Naive thymus-derived CD4-positive, alpha-beta T cell (primary cell): ENCODE measurements at regions not wholly inside any gene's neighbourhood (a gene's known extent, or its start where the extent isn't known, plus 50 kb on each side); places are given as distances from the start of the nearest gene placed in this dataset.
"Not testable (repeated sequence)": the region's sequence is repeated elsewhere in the genome, so short reads cannot be mapped to it uniquely, and the experiment has no call there.

Experiments used
- ATAC-seq: fragments of 150-1000 bp; cut with Tn5 transposase; 2 replicates; pipeline ENCODE4 v1.10.0; 2021; ENCODE audit warnings: mild to moderate bottlenecking, moderate library complexity
- CTCF ChIA-PET: fragments of 350-600 bp; sonication (Branson Sonifier 250); formaldehyde crosslinking; loops from one replicate; lab custom pipeline; 2021; ENCODE audit warnings: antibody characterized with exemption; lab: Charles Lee
- POLR2A ChIA-PET: fragments of 350-600 bp; sonication (Branson Sonifier 250); formaldehyde crosslinking; loops from one replicate; lab custom pipeline; 2021; ENCODE audit warnings: antibody characterized with exemption, inconsistent platforms; lab: Charles Lee
- DNase-seq, 9 donors: peaks; one replicate each; pipeline versions ENCODE4 v3.0.0 to v3.0.0-alpha.2; 2020 to 2022; ENCODE audit warnings: mixed read lengths in 1 of 9
- H3K27ac ChIP-seq: one replicate; pipeline ENCODE4 v1.7.0; 2013; ENCODE audit warnings: mild to moderate bottlenecking, low read depth, low read length, moderate library complexity
- H3K27me3 ChIP-seq, 2 donors: one replicate each; pipeline ENCODE4 v1.7.0; 2013; ENCODE audit warnings: low read length in 2 of 2, mild to moderate bottlenecking in 2 of 2, moderate library complexity in 2 of 2; ENCODE audit not compliant: control insufficient read depth in 2 of 2, insufficient read depth in 2 of 2
- H3K36me3 ChIP-seq, 3 experiments: 1 replicate in 2 of 3; 2 replicates in 1 of 3; pipeline ENCODE4 v1.7.0; 2013; ENCODE audit warnings: low read length in 3 of 3, mild to moderate bottlenecking in 3 of 3, moderate library complexity in 1 of 3; ENCODE audit not compliant: insufficient read depth in 3 of 3, control insufficient read depth in 2 of 3
- H3K4me1 ChIP-seq, 2 donors: one replicate each; pipeline ENCODE4 v1.7.0; 2013; ENCODE audit warnings: low read length in 2 of 2, mild to moderate bottlenecking in 2 of 2, moderate library complexity in 1 of 2; ENCODE audit not compliant: control insufficient read depth in 2 of 2, insufficient read depth in 2 of 2
- H3K4me3 ChIP-seq: 2 replicates; pipeline ENCODE4 v1.7.0; 2013; ENCODE audit warnings: mild to moderate bottlenecking, low read length
- H3K9me3 ChIP-seq, 3 experiments: 1 replicate in 2 of 3; 2 replicates in 1 of 3; pipeline ENCODE4 v1.7.0; 2013; ENCODE audit warnings: low read length in 3 of 3; ENCODE audit not compliant: control insufficient read depth in 2 of 3
- H3K27ac Mint-ChIP-seq, 9 donors: one replicate each; pipeline ENCODE4 v1.8.0; 2020 to 2022; ENCODE audit warnings: mixed read lengths in 9 of 9, mild to moderate bottlenecking in 8 of 9, moderate library complexity in 5 of 9, inconsistent platforms in 2 of 9
- H3K27me3 Mint-ChIP-seq, 5 donors: one replicate each; pipeline ENCODE4 v1.8.0; 2021 to 2022; ENCODE audit warnings: mixed read lengths in 5 of 5, mild to moderate bottlenecking in 1 of 5
- H3K36me3 Mint-ChIP-seq, 5 donors: one replicate each; pipeline ENCODE4 v1.8.0; 2020 to 2022; ENCODE audit warnings: mixed read lengths in 5 of 5, mild to moderate bottlenecking in 3 of 5, inconsistent platforms in 1 of 5
- H3K4me1 Mint-ChIP-seq, 7 donors: one replicate each; pipeline ENCODE4 v1.8.0; 2020 to 2022; ENCODE audit warnings: mixed read lengths in 7 of 7, mild to moderate bottlenecking in 3 of 7, inconsistent platforms in 1 of 7
- H3K4me3 Mint-ChIP-seq, 10 donors: one replicate each; pipeline ENCODE4 v1.8.0; 2020 to 2022; ENCODE audit warnings: mild to moderate bottlenecking in 10 of 10, mixed read lengths in 10 of 10, moderate library complexity in 6 of 10, inconsistent platforms in 2 of 10
- H3K9me3 Mint-ChIP-seq, 11 donors: one replicate each; pipeline ENCODE4 v1.8.0; 2020 to 2022; ENCODE audit warnings: mixed read lengths in 11 of 11, mild to moderate bottlenecking in 4 of 11, inconsistent platforms in 1 of 11, moderate library complexity in 1 of 11
- intact Hi-C, 2 donors: fragments of 100-400 bp; cut with micrococcal nuclease; formaldehyde crosslinking; loops; one replicate each; pipeline ENCODE4 v1.15.1; 2023

DNA sequence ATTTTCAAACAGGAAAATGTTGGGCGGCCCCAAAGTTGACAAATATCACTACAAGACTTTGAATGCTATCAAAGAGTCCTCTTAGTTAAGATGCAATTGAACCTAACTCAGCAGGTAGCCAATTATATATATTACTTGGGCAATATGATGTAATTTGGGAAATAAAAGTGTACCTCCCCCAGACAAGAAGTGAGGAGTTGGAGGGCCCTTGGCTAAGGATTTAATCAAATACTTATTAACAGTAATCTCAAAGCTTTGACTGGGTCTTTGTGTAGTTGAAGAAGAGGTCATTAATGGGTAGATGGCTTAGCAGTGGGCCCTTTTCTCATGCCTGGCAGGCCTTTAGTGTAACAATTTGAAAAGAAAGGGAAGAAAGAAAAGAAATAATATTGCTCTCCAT is 599.0 kb downstream of the CSNK1G3 start:
- Histone ChIP-seq H3K4me3 (no peak overlapping the region), H3K4me1 (no peaks in the 10 kb centered on the region), H3K9me3 (no peaks in the 10 kb centered on the region), H3K27me3 (no peaks in the 10 kb centered on the region), H3K27ac (no peak overlapping the region), H3K36me3 (no peaks in the 10 kb centered on the region)
- Mint-ChIP-seq H3K4me3 (no peak overlapping the region), H3K36me3 (no peaks in the 10 kb centered on the region), H3K27me3 (no peaks in the 10 kb centered on the region), H3K9me3 (peaks cover 0 to 9% (median 0%) of the 10 kb centered on the region in 11 donors), H3K4me1 (no peaks in the 10 kb centered on the region), H3K27ac (no peak overlapping the region)
- DNase-seq, result no peak
- ChIA-PET CTCF (no interaction called here), POLR2A (no interaction called here)
- intact Hi-C loops, result no loop called here
- ATAC-seq, result no peak

DNA sequence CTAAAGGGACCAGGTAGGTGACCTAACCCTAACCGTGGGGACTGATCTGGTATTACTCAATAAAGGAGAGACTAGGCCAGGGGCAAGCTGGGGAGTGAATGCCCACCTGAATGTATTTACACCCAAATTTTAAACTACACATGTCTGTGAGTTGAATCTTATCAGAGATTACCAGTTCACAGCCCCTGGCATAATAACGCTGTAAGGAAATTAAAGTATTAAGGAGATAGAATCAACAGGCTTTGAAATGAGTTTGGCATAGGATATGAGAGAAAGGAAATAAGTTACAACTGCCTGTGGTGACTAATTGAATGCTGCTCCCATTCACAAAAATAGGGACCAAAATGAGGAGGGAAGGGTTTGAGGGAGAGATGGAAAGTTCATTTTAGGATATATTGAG is 593.3 kb downstream of the CSNK1G3 start:
- POLR2A ChIA-PET, result no interaction called here
- H3K27me3 ChIP-seq, result no peaks in the 10 kb centered on the region
- no peak overlapping the region for H3K4me3 Mint-ChIP-seq

DNA sequence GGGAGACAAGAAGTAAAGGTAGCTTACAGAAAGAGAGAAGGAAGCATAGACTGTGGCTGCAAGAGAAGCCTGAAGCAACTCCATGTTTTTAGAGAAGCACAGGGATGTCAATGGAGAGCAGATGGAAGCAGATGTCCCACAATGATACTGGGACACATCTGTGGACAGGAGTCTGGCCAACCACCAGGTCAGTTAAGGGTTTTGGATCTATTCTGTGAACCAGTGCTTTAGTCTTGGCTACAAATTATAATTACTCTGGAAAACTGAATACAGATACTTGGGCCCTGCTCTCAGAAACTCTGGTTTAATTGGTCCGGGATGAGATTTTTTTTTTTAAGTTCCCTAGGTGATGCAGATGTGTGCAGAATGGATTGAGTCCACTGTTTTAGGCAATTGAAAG is 592.8 kb downstream of the CSNK1G3 start:
- Histone ChIP-seq H3K4me3 (no peak overlapping the region), H3K27ac (no peak overlapping the region), H3K4me1 (no peaks in the 10 kb centered on the region), H3K27me3 (no peaks in the 10 kb centered on the region), H3K36me3 (no peaks in the 10 kb centered on the region), H3K9me3 (no peaks in the 10 kb centered on the region)
- ATAC-seq, result no peak
- CTCF ChIA-PET, result no interaction called here
- no peak for DNase-seq
- POLR2A ChIA-PET, result no interaction called here
- intact Hi-C loops, result no loop called here
- peaks cover 0 to 14% (median 0%) of the 10 kb centered on the region in 11 donors for H3K9me3 Mint-ChIP-seq
- H3K27ac Mint-ChIP-seq, result no peak overlapping the region
- no peak overlapping the region for H3K4me3 Mint-ChIP-seq
- H3K36me3 Mint-ChIP-seq, result no peaks in the 10 kb centered on the region
- H3K4me1 Mint-ChIP-seq, result no peaks in the 10 kb centered on the region
- no peaks in the 10 kb centered on the region for H3K27me3 Mint-ChIP-seq

More for the DNA sequence above, 593.3 kb downstream of the CSNK1G3 start:
- intact Hi-C loops, result no loop called here
- CTCF ChIA-PET, result no interaction called here
- Histone ChIP-seq H3K4me1 (no peaks in the 10 kb centered on the region), H3K9me3 (no peaks in the 10 kb centered on the region), H3K27ac (no peak overlapping the region), H3K36me3 (no peaks in the 10 kb centered on the region), H3K4me3 (no peak overlapping the region)
- no peaks in the 10 kb centered on the region for H3K27me3 Mint-ChIP-seq
- no peaks in the 10 kb centered on the region for H3K36me3 Mint-ChIP-seq
- DNase-seq (no peak), ATAC-seq (no peak)
- no peak overlapping the region for H3K27ac Mint-ChIP-seq
- H3K9me3 Mint-ChIP-seq, result peaks cover 0 to 14% (median 0%) of the 10 kb centered on the region in 11 donors
- H3K4me1 Mint-ChIP-seq, result no peaks in the 10 kb centered on the region

DNA sequence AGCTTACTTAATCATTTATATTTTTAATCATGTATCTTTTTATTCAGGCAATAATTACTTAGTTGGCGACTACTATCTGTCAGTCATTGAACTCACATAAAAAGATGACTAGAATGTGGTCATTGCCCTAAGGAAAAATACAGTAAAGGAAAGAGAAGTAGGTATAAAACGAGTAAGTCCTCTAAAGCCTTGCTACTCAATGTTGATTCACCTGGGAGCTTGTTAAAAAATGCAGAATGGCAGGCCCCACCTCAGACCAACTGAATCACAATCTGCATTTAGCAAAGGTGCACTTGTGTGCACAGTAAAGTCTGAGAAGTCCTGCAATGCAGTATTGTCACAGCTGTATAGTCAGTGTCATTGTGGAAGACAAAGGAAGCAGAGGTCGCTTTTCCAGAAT is 592.4 kb downstream of the CSNK1G3 start:
- no peak for ATAC-seq
- no peaks in the 10 kb centered on the region for H3K36me3 Mint-ChIP-seq

DNA sequence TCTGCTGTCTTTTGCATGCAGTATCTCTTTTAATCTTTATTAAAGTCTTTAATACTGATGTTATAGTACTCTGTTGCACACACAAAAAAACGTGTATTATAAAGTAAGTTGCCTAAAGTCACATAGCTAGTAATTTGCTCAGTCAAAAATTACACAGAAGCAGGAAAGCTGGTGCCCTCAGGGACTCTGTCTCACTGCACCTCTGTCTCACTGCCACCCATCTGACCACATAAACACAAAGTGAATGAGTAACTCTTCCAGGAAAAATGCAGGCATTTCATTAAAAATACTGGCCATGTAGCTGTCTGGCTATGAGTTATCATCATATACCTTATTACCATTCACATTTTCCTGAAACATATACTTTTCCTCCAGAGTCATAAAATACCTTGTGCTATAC is 591.7 kb downstream of the CSNK1G3 start:
- Mint-ChIP-seq H3K9me3 (peaks cover 0 to 14% (median 0%) of the 10 kb centered on the region in 11 donors), H3K27me3 (no peaks in the 10 kb centered on the region), H3K27ac (no peak overlapping the region), H3K4me1 (no peaks in the 10 kb centered on the region), H3K36me3 (no peaks in the 10 kb centered on the region), H3K4me3 (no peak overlapping the region)
- DNase-seq (no peak), ATAC-seq (no peak)
- no peak overlapping the region for H3K27ac ChIP-seq
- H3K4me1 ChIP-seq, result no peaks in the 10 kb centered on the region
- intact Hi-C loops, result no loop called here
- no peaks in the 10 kb centered on the region for H3K27me3 ChIP-seq
- H3K36me3 ChIP-seq, result no peaks in the 10 kb centered on the region
- ChIA-PET POLR2A (no interaction called here), CTCF (no interaction called here)
- no peaks in the 10 kb centered on the region for H3K9me3 ChIP-seq
- no peak overlapping the region for H3K4me3 ChIP-seq

More for the DNA sequence above, 592.4 kb downstream of the CSNK1G3 start:
- Mint-ChIP-seq H3K4me3 (no peak overlapping the region), H3K27me3 (no peaks in the 10 kb centered on the region), H3K27ac (no peak overlapping the region), H3K4me1 (no peaks in the 10 kb centered on the region), H3K9me3 (peaks cover 0 to 14% (median 0%) of the 10 kb centered on the region in 11 donors)
- Histone ChIP-seq H3K36me3 (no peaks in the 10 kb centered on the region), H3K27me3 (no peaks in the 10 kb centered on the region), H3K27ac (no peak overlapping the region), H3K4me3 (no peak overlapping the region), H3K9me3 (no peaks in the 10 kb centered on the region), H3K4me1 (no peaks in the 10 kb centered on the region)
- no peak for DNase-seq
- ChIA-PET POLR2A (no interaction called here), CTCF (no interaction called here)
- intact Hi-C loops, result no loop called here

DNA sequence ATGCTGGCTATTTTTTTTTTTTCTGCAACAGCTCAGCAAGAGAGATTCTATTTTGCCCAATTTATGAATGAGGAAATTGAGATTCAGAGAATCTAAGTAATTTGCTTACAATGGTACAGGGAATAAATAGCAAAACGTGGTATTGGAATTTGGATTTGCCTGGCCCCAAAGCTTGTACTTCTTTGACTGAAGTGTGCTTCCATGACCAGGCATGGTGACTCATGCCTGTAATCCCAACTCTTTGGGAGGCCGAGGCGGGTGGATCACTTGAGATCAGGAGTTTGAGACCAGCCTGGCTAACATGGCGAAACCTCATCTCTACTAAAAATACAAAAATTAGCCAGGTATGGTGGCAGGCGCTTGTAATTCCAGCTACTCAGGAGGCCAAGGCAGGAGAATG is 591.1 kb downstream of the CSNK1G3 start:
- H3K4me1 Mint-ChIP-seq, H3K4me3 ChIP-seq, H3K27ac ChIP-seq, intact Hi-C loops, DNase-seq, H3K9me3 ChIP-seq, H3K36me3 ChIP-seq, H3K36me3 Mint-ChIP-seq, CTCF ChIA-PET, H3K4me1 ChIP-seq, H3K27me3 Mint-ChIP-seq, ATAC-seq, POLR2A ChIA-PET, H3K27me3 ChIP-seq, H3K27ac Mint-ChIP-seq, H3K4me3 Mint-ChIP-seq: not testable (repeated sequence)
- H3K9me3 Mint-ChIP-seq, result peaks cover 0 to 14% (median 0%) of the 10 kb centered on the region in 11 donors

DNA sequence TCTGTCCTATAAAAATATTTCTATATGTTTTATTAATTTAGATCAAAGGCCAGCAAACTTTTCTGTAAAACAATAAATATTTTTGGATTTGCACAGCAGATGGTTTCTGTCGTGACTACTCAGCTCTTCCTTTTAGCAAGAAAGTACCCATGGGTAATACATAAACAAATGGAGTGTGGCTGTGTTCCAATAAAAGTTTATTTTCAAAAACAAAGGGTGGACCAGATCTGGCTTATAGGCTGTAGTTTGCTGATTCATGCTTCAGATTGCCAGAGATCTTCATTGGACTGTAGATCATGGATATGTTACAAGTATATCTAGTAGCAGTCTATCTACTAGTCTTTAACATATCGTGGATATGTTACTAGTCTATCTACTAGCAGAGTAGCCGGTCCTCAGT is 590.5 kb downstream of the CSNK1G3 start:
- no peak overlapping the region for H3K27ac ChIP-seq
- H3K36me3 Mint-ChIP-seq, result no peaks in the 10 kb centered on the region
- no peaks in the 10 kb centered on the region for H3K4me1 ChIP-seq
- H3K4me3 ChIP-seq, result no peak overlapping the region
- no peak for DNase-seq
- H3K9me3 Mint-ChIP-seq, result peaks cover 0 to 14% (median 0%) of the 10 kb centered on the region in 11 donors
- H3K4me1 Mint-ChIP-seq, result no peaks in the 10 kb centered on the region
- intact Hi-C loops, result no loop called here
- H3K27me3 ChIP-seq, result no peaks in the 10 kb centered on the region
- no peak overlapping the region for H3K4me3 Mint-ChIP-seq
- no peaks in the 10 kb centered on the region for H3K36me3 ChIP-seq
- CTCF ChIA-PET, result no interaction called here
- no peak for ATAC-seq
- H3K27ac Mint-ChIP-seq, result no peak overlapping the region
- H3K27me3 Mint-ChIP-seq, result no peaks in the 10 kb centered on the region
- no peaks in the 10 kb centered on the region for H3K9me3 ChIP-seq
- POLR2A ChIA-PET, result no interaction called here
